ENCODE measurements at regions not wholly inside any gene's neighbourhood (a gene's known extent, or its start where the extent isn't known, plus 50 kb on each side); places are given as distances from the start of the nearest gene placed in this dataset.
A peak's percentile ranks its signal among the peaks of the same experiment; 100 is the strongest.
"Not testable (repeated sequence)": the region's sequence is repeated elsewhere in the genome, so short reads cannot be mapped to it uniquely, and the experiment has no call there.

DNA sequence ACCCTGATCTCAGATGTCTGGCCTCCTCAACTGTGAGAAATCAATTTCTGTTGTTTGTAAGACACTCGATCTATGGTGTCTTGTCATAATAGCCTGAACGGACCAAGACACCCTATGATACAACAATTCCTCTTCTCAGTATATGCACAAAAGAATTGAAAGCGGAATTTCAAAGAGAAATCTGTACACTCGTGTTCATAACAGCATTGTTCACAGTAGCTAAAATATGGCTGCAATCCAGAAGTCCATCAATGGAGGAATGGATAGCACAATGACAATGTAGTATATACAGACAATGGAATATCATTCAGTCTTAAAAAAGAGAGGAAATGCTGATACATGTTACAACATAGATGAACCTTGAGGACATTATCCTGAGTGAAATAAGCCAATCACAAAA lies 354.6 kb downstream of the SFMBT2 start:
- no peak for DNase-seq

DNA sequence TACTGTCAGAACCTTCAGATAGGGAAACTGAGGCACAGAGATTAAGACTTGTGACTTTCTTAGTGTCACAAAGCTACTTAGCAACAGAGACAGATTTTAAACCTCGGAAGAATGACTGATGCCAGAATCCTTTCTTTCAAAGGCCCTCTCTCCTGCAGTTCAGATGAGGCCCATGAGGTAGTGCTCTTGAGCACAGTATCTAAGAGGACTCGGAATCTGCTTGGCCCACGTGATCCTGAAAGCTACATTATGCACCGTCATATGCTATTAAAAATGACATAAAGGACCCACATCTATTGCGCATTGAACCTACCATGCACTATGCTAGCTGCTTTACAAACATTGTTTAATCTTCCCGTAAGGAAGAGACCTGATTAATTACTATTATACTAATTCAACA lies 355.9 kb downstream of the SFMBT2 start:
- no peak for DNase-seq

DNA sequence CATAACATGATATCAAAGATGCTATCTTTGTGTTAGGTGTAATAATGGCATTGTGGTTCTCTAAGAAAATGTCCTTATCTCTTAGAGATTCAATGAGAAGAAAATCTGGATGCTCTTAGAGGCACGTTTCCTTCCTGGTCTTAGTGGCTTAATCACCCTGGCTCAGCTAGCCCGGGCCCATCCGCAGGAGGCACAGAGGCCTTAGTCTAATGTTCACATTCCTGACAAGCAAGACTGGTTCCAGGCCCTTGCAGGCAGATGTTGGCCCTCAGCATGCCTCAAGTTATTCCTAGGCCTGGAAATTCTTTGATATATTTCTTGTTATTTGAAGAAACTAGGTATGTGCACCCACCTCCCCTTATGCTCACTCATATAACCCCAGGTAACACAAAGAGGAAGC lies 357.6 kb downstream of the SFMBT2 start:
- no peak for DNase-seq

DNA sequence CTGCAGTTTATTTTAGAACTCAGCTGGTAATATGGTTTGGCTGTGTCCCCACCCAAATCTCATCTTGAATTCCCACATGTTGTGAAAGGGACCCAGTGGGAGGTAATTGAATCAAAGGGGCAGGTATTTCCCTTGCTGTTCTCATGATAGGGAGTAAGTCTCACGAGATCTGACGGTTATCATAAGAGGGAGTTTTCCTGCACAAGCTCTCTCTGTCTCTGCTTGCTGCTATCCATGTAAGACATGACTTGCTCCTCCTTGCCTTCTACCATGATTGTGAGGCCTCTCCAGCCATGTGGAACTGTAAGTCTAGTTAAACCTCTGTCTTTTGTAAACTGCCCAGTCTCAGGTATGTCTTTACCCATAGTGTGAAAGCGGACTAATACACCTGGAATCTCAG lies 360.8 kb downstream of the SFMBT2 start:
- DNase-seq, result not testable (repeated sequence)

DNA sequence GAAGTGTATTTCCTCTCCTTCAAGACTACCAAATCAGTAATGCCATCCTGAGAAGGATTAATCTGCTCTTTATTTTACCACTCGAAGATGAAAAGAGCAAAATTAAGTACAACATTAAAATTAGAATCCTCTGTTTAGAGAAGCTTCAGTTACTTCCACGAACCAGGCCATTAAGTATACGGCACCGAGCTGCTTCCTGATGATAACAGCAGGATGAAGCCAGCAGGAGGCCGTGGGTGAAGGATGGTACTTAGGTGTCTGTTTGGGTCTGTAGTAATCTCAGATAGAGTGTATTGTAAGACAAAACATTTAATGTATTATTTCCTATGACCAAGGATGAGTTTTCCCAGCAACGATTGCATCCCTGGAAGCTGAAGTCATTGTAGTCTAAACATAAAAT lies 362.8 kb downstream of the SFMBT2 start:
- DNase-seq, result no peak

DNA sequence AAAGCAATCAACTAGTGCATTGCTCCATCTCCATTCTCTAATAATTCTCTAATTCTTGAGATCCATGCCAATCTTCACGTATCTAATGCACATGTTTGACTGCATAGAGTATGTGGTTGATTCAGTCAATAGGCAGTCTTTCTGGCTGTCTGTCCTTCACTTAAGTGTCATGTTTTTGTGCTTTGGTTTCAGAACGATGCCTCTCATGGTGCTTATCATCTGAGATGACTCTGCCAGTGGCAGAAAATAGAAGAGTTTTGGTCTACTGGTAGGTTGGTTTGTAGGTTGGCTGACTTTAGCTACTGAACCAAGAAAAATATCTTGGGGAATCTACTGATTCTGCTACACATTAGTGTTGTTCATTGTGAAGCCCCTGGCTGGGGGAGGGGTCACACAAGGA lies 364.2 kb downstream of the SFMBT2 start:
- no peak for DNase-seq

DNA sequence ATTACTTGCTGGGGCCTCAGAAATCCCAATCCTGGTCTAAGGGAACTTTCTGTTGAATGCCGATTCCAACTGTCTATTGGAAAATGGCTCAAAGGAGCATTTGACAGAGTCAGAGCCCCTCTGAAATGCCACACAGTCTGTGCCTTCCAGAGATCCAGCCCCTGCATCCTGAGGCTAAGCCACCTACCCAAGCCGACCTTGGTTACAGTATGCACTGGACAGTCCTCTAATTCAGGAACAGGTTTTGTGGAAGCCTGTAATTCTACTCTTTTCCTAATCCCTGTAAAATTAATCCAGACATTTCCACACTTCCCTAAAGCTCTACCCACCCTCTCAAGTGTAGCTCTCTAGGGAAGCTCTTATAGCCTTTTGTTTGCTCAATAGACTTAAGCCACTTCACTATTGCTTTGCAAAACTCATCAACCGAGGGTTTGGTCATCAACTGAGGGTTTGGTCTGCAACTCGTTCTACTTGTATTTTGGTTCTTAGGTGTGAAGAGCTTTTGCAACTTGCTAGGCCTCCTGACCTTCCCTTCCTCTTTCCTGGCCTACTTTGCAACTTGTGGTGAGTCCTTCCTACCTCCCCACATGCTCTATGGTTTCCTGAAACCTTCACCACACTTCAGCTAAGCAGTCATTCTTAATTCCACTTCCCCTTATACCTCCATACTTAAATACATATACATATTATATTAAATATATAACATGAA lies 364.8 kb downstream of the SFMBT2 start:
- peak; percentile 27 for DNase-seq

DNA sequence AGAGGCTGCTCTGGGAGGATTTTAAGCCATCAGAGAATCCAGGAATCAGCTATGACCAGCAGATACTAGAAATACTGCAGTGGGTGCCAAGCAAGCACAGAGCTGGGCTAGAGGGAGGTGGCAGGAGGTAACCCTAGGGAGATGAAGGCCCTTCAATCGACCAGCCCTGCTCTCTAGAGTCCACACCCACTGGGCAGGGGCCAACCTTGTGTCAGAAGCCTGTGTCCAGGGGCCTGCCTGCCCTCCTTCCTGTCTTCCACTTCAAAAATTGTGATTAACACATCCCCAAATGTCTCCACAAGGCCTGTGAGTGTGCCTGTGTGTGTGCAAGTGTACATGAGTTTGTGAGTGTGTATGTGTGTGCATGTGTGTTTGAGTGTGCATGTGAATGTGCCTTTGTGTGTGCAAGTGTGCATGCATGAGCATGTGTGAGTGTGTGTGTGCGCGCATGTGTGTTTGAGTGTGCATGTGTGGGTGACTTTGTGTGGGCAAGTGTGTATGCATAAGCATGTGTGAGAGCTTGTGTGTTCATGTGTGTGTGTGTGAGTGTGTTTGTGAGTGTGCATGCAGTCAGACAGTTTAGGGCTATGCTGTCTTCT lies 367.7 kb downstream of the SFMBT2 start:
- no peak for DNase-seq

DNA sequence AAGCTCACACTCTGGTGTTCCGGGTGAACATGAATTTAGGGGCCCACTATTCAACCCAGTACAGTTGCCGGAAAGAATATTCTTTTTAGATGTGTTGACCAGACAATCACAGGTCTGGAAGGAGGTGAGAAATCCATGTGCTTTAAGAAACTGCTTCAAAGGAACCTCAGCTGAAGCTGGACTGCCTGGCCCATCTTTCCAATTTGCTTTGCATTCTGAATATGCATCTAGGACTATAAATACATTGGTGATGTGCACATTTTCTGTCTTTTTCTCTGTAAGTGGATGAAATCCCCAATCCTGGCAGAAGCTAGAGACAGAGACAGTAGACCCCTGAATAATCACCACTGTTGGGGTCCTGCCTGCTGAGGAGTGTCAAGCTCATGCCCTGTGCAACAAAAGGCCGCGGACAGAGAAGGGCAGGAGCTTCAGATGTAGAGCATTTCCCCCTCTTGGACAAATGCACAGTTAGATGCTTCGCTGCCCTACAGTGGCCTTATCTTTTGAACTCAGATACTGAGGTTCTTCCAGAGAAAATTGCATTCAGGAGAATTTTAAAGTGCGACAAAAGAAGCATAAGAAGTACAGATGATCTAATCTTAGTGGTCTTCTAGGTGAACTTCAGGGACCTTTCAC lies 368.3 kb downstream of the SFMBT2 start:
- DNase-seq, result no peak

DNA sequence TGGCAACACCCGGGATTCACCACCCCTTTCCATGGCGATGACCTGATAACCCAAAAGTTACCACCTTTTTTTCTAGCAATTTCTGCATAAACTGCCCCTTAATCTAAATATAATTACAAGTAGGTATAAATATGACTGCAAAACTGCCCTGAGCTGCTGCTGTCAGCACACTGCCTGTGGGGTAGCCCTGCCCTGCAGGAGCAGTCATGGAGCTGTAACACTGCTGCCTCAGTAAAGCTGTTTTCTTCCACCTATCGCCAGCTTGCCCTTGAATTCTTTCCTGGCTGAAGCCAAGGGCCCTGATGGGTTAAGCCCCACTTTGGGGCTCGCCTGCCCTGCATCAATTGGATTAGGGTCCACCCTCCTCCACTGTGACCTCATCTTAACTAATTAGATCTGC lies 368.8 kb downstream of the SFMBT2 start:
- DNase-seq, result no peak

DNA sequence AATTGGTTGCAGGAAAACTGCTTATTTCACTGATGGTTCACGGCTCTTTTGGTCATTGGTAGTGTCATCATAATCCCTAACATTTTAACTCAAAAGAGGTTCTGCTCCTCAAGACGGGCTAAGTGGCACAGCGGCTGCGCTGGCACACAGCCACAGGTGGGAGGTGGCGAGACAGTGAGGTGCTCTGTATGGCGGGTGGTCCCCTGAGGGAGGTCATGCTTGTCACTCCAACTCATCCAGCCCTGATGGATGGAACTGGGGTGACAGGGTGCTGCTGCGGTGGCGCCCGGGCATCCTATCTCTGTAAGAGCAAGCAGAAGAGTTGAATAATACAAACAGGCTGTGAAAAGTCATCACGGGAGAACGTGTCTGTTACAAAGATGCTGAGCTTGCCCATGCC lies 370.2 kb downstream of the SFMBT2 start:
- DNase-seq, result no peak

DNA sequence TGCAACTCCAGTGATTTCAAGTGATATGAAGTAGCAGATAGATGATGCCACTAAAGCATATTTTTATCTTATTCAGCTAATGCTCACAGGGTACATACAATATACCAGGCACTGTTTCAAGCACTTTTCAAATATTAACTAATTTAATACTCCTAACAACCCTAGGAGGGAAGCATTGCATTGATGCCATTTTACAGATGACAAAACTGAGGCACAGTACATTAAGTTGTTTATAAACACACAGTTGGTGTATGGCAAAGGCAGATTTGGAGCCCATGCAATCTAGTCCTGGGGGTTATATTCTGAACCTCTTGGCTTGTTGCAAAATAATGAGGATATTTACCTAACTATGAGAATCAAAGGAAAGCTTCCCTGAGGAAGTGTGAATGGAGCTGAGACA lies 371.0 kb downstream of the SFMBT2 start:
- no peak for DNase-seq

DNA sequence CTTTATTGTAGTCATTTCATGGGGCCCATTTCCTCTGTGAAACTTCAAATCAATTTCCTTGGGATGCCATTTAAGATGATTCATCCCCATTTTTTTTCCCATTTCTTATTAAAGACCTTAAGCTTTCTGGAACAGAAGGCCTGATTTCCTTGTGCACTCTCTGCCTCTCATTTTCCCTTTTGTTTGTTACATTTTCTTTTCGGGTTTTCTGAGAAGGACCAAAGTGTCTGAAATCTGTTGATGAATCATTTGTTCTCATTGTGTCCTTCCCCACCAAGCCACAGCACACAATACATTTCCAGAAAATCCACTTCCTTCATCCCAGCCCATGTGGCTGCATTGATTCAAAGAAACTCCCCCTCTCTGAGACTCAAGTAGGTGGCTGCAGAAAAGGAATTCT lies 372.4 kb downstream of the SFMBT2 start:
- no peak for DNase-seq

DNA sequence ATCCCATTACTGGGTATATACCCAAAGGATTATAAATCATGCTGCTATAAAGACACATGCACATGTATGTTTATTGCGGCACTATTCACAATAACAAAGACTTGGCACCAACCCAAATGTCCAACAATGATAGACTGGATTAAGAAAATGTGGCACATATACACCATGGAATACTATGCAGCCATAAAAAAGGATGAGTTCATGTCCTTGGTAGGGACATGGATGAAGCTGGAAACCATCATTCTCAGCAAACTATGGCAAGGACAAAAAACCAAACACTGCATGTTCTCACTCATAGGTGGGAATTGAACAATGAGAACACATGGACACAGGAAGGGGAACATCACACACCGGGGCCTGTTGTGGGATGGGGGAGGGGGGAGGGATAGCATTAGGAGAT lies 373.4 kb downstream of the SFMBT2 start:
- not testable (repeated sequence) for DNase-seq

DNA sequence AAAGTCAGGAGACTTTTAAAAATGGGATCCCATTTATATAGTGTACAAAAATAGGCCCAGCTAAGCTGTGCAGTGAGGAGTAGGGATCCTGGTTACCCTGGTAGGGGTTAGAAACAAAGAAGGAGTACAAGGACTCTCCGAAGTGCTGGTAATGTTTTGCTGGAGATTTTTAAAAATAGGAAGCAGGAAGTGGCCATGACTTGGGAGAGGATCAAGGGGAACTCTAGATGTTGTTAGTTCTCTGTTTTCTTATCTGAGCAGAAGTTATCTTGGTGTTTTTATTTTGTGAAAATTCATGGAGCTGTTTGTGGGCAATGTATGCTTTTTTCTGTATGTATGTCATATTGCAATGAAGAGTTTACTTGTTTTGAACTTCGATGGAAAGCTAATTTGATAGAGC lies 373.9 kb downstream of the SFMBT2 start:
- DNase-seq, result no peak

DNA sequence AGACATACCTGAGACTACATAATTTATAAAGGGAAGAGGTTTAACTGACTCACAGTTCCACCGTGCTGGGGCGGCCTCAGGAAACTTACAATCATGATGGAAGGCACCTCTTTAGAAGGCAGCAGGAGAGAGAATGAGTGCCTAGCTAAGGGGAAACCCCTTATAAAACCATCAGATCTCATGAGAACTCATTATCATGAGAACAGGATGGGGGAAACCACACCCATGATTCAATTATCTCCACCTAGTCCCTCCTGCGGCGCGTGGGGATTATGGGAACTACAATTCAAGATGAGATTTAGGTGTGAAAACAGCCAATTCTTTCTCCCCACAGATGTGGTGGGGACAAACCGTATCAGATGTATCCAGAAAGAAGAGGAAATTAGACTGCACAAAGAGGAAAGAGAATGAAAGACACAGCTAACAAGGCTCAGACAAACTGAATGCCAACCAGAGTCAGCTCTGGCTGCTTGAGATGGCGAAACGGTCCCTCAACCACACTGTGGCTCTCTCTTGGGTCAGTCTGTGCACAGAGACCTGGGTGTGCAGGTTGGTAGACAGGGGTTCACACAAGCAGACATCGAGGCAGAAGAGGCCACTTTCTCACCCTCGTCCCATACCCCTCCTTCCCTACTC lies 375.6 kb downstream of the SFMBT2 start:
- DNase-seq, result peak; percentile 8

DNA sequence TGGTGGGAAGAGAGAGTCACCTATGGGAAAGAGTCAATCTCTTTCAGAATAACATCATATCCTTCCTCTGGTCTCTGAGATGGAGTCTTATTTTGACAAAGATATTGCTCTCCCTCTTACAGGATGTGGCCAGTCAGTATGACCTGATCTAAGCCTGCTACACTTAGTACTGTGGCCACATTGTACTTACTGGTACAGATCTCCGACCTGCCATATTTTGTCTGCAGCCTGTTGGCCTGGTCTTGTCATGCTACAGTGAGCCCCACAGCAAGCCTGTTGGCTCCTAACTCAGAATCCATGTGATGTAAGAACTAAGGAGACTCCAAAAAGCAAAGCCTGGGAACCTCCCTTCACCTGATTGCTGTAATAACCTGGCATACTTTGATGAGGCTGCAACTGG lies 377.8 kb downstream of the SFMBT2 start:
- DNase-seq, result no peak

DNA sequence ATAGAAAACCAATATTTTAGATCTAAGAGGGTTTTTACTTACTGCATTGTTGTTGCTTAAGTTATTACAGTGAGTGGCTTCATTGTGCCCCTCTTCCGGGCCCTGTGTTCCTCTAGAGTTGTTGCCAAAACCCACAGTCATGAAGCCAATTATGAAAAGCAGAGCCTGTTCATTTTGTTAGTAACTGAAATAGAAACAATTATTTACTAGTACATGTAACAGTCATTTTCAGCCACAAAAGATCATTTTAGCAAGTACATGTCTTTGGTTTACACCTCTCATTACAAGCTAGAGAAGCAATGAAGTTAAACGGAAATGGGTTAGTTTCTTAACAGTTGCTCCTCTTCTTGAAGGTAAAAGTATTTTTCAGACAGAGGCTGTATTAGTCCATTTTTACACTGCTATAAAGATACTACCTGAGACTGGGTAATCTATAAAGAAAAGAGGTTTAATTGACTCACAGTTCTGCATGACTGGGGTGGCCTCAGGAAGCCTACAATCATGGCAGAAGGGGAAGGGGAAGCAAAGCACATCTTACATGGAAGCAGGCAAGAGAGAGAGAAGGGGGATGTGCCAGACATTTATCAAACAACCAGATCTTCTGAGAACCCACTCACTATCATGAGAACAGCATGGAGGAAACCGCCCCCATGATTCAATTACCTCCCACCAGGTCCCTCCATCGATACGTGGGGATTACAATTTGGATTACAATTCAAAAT lies 380.5 kb downstream of the SFMBT2 start:
- DNase-seq, result no peak

DNA sequence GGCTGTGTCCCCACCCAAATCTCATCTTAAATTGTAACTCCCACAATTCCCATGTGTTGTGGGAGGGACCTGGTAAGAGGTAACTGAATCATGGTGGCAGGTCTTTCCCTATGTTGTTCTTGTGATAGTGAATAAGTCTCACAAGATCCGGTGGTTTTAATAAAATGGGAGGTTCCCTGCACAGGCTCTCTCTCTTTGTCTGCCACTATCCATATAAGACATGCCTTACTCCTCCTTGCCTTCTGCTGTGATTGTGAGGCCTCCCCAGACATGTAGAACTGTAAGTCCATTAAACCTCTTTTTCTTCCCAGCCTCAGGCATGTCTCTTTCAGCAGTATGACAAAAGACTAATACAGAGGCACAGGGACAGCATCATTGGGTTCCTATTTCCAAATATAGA lies 381.2 kb downstream of the SFMBT2 start:
- DNase-seq, result no peak

DNA sequence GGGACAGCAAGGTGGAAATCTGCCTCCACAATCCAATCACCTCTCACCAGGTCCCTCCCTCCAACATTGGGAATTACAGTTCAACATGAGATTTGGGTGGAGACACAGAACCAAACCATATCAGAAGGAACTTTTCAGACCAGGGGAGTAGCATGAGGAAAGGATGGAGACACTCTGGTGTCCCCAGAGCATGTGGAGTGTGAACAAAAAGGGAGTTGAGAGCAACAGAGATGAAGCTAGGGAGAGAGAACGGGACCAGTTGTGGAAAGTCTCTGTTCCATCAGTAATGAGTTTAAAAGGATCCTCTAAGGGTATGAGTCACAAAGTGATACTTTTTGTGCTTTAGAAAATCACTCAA lies 382.0 kb downstream of the SFMBT2 start:
- DNase-seq, result no peak

DNA sequence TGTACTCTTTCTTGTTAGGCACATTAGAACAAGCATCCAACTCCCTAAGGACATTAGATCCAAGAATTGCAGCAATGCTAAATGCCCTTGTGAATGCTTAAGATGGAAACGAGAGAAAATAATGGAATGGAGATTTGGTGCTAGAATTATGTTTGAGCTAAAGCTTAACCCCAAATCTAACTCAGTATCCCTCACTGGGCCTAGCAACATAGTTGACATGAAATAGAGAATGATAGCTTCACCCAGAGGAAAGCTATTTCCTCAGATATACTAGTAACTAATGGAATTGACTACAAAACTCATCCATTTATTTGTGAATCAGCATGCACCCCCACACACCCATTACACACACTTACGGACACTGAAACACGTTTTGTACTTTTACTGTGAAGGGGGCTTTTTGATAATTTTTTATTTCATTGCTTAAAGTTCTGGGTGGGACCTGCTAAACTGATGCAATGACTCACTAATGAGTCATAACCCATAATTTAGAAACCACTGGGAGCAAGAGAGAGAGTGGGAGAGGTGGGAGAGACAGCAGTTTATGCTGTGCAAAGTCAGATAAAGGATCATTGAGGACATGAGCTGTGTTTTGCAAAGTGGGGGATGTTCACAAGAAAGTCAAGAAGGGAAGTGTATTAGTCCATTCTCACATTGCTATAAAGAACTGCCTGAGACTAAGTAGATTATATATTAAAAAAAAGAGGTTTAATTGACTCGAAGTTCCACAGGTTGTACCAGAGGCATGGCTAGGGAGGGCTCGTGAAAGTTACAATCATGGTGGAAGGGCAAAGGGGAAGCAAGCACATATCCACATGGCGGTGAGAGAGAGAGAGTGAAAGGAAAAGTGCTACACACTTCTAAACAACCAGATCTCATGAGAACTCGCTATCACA lies 382.7 kb downstream of the SFMBT2 start:
- DNase-seq, result no peak

DNA sequence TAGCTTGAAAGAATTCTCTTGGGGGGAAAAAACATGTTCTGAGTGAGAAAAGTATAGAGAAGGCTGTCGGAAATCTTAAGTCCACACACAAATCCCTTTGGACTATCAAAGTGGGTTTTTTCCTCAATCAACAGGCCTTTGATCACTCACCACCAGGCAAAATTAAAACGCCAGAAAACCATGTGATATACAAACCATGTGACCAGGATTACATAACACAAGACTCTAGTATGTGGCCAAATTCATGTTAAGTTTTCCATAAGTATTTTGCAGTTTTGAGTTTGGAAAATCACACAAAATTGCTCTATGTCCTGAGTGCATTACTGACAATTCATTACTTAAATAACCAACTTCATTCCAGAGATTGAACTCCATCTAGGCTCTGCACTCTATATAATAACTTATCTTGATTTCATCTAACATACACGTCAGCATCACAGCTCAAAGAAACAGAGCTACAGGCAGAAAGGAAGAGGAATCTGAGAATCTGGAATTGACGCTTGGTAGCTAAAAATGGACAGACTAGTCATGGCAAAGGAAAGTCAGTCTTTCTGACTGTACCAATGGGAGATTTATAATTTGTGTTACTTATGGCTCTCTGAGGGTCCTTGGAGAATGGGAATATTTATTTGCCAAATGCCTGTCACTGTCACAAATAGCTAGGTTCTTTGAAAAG lies 383.5 kb downstream of the SFMBT2 start:
- DNase-seq, result no peak

Data from CD4-positive, alpha-beta T cell treated with Interleukin-6 for 4 hours (primary cell).